HG02642 (cell line): ENCODE measurements at regions not wholly inside any gene's neighbourhood (a gene's known extent, or its start where the extent isn't known, plus 50 kb on each side); places are given as distances from the start of the nearest gene placed in this dataset.

Experiments used
- ATAC-seq: cut with Tn5 transposase; IDR thresholded peaks from one replicate; pipeline ENCODE4 v1.9.1; 2021; ENCODE audit warnings: mild to moderate bottlenecking; ENCODE audit not compliant: unreplicated experiment, poor library complexity

- ATAC-seq = no peak
These were observed 207.8 kb upstream of the TARS1 start for GRCh38 chr5:33232731-33233505.

- no peak for ATAC-seq
These were observed 205.5 kb upstream of the TARS1 start for GRCh38 chr5:33235304-33235703.

GRCh38 chr5:33235824-33236223 lies 204.9 kb upstream of the TARS1 start:
- ATAC-seq = peak; percentile 36

- no peak for ATAC-seq
These were observed 203.3 kb upstream of the TARS1 start for GRCh38 chr5:33237471-33237870.

- no peak for ATAC-seq
These were observed 201.7 kb upstream of the TARS1 start for GRCh38 chr5:33238826-33239695.

- ATAC-seq = no peak
These were observed 200.2 kb upstream of the TARS1 start for GRCh38 chr5:33240558-33240957.

- no peak for ATAC-seq
These were observed 199.0 kb upstream of the TARS1 start for GRCh38 chr5:33241802-33242201.

GRCh38 chr5:33242277-33242676 lies 198.5 kb upstream of the TARS1 start:
- ATAC-seq = peak; percentile 53

GRCh38 chr5:33244441-33245150 lies 196.2 kb upstream of the TARS1 start:
- no peak for ATAC-seq

GRCh38 chr5:33254579-33254978 lies 186.2 kb upstream of the TARS1 start:
- ATAC-seq = no peak

GRCh38 chr5:33257807-33258429 lies 182.8 kb upstream of the TARS1 start:
- no peak for ATAC-seq

- ATAC-seq = no peak
These were observed 182.2 kb upstream of the TARS1 start for GRCh38 chr5:33258553-33258952.

- ATAC-seq = no peak
These were observed 180.7 kb upstream of the TARS1 start for GRCh38 chr5:33260098-33260497.

GRCh38 chr5:33261305-33261704 lies 179.5 kb upstream of the TARS1 start:
- ATAC-seq = no peak

- no peak for ATAC-seq
These were observed 179.0 kb upstream of the TARS1 start for GRCh38 chr5:33261747-33262146.

- no peak for ATAC-seq
These were observed 173.0 kb upstream of the TARS1 start for GRCh38 chr5:33267801-33268200.

GRCh38 chr5:33268374-33268773 lies 172.4 kb upstream of the TARS1 start:
- no peak for ATAC-seq

GRCh38 chr5:33270671-33271070 lies 170.1 kb upstream of the TARS1 start:
- ATAC-seq = no peak

- ATAC-seq = no peak
These were observed 169.2 kb upstream of the TARS1 start for GRCh38 chr5:33271606-33272005.

GRCh38 chr5:33272288-33272687 lies 168.5 kb upstream of the TARS1 start:
- ATAC-seq = no peak
